ENCODE measurements at regions not wholly inside any gene's neighbourhood (a gene's known extent, or its start where the extent isn't known, plus 50 kb on each side); places are given as distances from the start of the nearest gene placed in this dataset.

- TF ChIP-seq, protein P1, sequence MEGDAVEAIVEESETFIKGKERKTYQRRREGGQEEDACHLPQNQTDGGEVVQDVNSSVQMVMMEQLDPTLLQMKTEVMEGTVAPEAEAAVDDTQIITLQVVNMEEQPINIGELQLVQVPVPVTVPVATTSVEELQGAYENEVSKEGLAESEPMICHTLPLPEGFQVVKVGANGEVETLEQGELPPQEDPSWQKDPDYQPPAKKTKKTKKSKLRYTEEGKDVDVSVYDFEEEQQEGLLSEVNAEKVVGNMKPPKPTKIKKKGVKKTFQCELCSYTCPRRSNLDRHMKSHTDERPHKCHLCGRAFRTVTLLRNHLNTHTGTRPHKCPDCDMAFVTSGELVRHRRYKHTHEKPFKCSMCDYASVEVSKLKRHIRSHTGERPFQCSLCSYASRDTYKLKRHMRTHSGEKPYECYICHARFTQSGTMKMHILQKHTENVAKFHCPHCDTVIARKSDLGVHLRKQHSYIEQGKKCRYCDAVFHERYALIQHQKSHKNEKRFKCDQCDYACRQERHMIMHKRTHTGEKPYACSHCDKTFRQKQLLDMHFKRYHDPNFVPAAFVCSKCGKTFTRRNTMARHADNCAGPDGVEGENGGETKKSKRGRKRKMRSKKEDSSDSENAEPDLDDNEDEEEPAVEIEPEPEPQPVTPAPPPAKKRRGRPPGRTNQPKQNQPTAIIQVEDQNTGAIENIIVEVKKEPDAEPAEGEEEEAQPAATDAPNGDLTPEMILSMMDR (IDR thresholded peaks at IDR 0.05): no peak
- TF ChIP-seq POLR2A (IDR thresholded peaks at IDR 0.05): no peak
- no peak for TF ChIP-seq POLR2AphosphoS5 (IDR thresholded peaks at IDR 0.05)
Measured at GRCh38 chr7:113291058-113291457, 172.7 kb upstream of the SMIM30 start.

All from breast epithelium (tissue), 3 donors.